ENCODE measurements at regions not wholly inside any gene's neighbourhood (a gene's known extent, or its start where the extent isn't known, plus 50 kb on each side); places are given as distances from the start of the nearest gene placed in this dataset.

GRCh38 chr6:135622081-135622480, 124.5 kb upstream of the AHI1 start:
- Histone ChIP-seq H2BK15ac (ENCODE audit: low read length) (no peak overlapping the region), H3K36me3 (ENCODE audit: control insufficient read depth in 2 of 4, insufficient read depth in 4 of 4, low read length in 3 of 4) (no peaks in the 10 kb centered on the region), H2BK120ac (replicated peaks; ENCODE audit: low read depth, low read length) (no peak overlapping the region), H2AK5ac (ENCODE audit: low read depth, low read length) (no peak overlapping the region), H3K79me2 (ENCODE audit: control insufficient read depth in 1 of 2, insufficient read depth in 2 of 2, low read length in 2 of 2) (no peaks in the 10 kb centered on the region), H3K27me3 (replicated peaks in 1 of 4; ENCODE audit: control insufficient read depth in 3 of 4, extremely low read depth in 1 of 4, insufficient read depth in 3 of 4, low read length in 3 of 4) (no peaks in the 10 kb centered on the region), H4K5ac (ENCODE audit: insufficient read length, low read depth, low read length) (no peak overlapping the region), H2BK20ac (ENCODE audit: low read length) (no peak overlapping the region), H3K14ac (ENCODE audit: insufficient read length) (no peak overlapping the region), H4K91ac (replicated peaks; ENCODE audit: insufficient read length, low read length) (no peak overlapping the region), H3K23ac (ENCODE audit: insufficient read length) (no peak overlapping the region), H4K8ac (ENCODE audit: extremely low read depth, insufficient read depth, low read length) (no peak overlapping the region), H3K4me2 (ENCODE audit: insufficient read depth in 1 of 2, low read depth in 2 of 2, low read length in 2 of 2) (no peak overlapping the region), H3K4me1 (replicated peaks in 1 of 4; ENCODE audit: control insufficient read depth in 3 of 4, insufficient read depth in 4 of 4, low read length in 3 of 4) (no peaks in the 10 kb centered on the region), H3K27ac (ENCODE audit: low read depth, low read length) (no peak overlapping the region), H2AFZ (ENCODE audit: low read length) (no peak overlapping the region), H3K4ac (replicated peaks; ENCODE audit: insufficient read length, low read depth, low read length) (no peak overlapping the region), H3K79me1 (ENCODE audit: low read depth, low read length) (no peaks in the 10 kb centered on the region), H4K20me1 (replicated peaks in 1 of 2; ENCODE audit: control insufficient read depth in 1 of 2, insufficient read depth in 2 of 2, low read length in 2 of 2) (no peaks in the 10 kb centered on the region), H3K56ac (replicated peaks; ENCODE audit: insufficient read length, low read depth, low read length) (no peak overlapping the region), H3K23me2 (ENCODE audit: low read depth, low read length) (no peaks in the 10 kb centered on the region), H3K9ac (replicated peaks in 1 of 4; ENCODE audit: extremely low read depth in 1 of 4, low read depth in 3 of 4, low read length in 3 of 4) (no peak overlapping the region), H2BK12ac (ENCODE audit: low read depth, low read length) (no peak overlapping the region), H3K9me3 (ENCODE audit: insufficient read depth in 2 of 2, low read depth in 1 of 2, low read length in 1 of 2) (no peaks in the 10 kb centered on the region), H3K4me3 (ENCODE audit: extremely low read depth in 1 of 4, insufficient read depth in 2 of 4, low read depth in 3 of 4, low read length in 4 of 4) (no peak overlapping the region), H2BK5ac (ENCODE audit: low read depth, low read length) (no peak overlapping the region), H3K18ac (ENCODE audit: extremely low read depth, low read length) (no peak overlapping the region)
- 91% methylated on average over 1 of the region's 1 CpG; no CpG with 5 or more reads in 1 of the 2 experiments for WGBS, 2 experiments (ENCODE audit: extremely low coverage in 1 of 2, insufficient coverage in 1 of 2, insufficient read length in 1 of 2, insufficient replicate concordance in 2 of 2, low coverage in 1 of 2, low lambda C conversion rate in 2 of 2, missing lambda C conversion rate in 1 of 2)
- ChIA-PET POLR2A (ENCODE audit: partially characterized antibody) (no interaction called here), CTCF (ENCODE audit: partially characterized antibody) (no interaction called here)
- FAIRE-seq (no peak), DNase-seq (ENCODE audit: low read depth in 1 of 2, low spot score in 2 of 2) (no peak)
- no peak for TF ChIP-seq GTF2F1 (IDR thresholded peaks at IDR 0.05; ENCODE audit: borderline replicate concordance, low read depth, low read length)
- no peak for TF ChIP-seq SRF (IDR thresholded peaks at IDR 0.05; ENCODE audit: low read depth, low read length)
- TF ChIP-seq FOSL1 (IDR thresholded peaks at IDR 0.05; ENCODE audit: insufficient read depth, low read depth, low read length) = no peak
- TF ChIP-seq BCL11A (IDR thresholded peaks at IDR 0.05; ENCODE audit: low read depth in 2 of 2, low read length in 2 of 2) = no peak
- no peak for TF ChIP-seq BRCA1 (IDR thresholded peaks at IDR 0.05; ENCODE audit: low read depth, low read length)
- no peak for TF ChIP-seq SP2 (IDR thresholded peaks at IDR 0.05; ENCODE audit: low read length)
- no peak for TF ChIP-seq RNF2 (IDR thresholded peaks at IDR 0.05; ENCODE audit: borderline replicate concordance, low read depth, low read length, missing control alignments, poor library complexity, severe bottlenecking)
- TF ChIP-seq HDAC6 (IDR thresholded peaks at IDR 0.05; ENCODE audit: low read depth, low read length) = no peak
